ENCODE measurements at regions not wholly inside any gene's neighbourhood (a gene's known extent, or its start where the extent isn't known, plus 50 kb on each side); places are given as distances from the start of the nearest gene placed in this dataset.

- POLR2A ChIA-PET, result no interaction called here
- peaks cover 6% of the 10 kb centered on the region for H3K4me1 Mint-ChIP-seq (ENCODE audit: insufficient read depth, unreplicated experiment)
- TF ChIP-seq CTCF (IDR thresholded peaks at IDR 0.05; ENCODE audit: unreplicated experiment), result no peak
- no TSS peak for BruUV-seq (replicated peaks)
- CTCF ChIA-PET, result interaction anchor here (0.6 to 1.0 kb wide), 3 partner anchors 15 to 101 kb away, joined by 3 to 4 read pairs (median 3); no protein-coding TSS in a partner anchor
- DNase-seq (ENCODE audit: unreplicated experiment), result no peak
- H3K27me3 Mint-ChIP-seq (ENCODE audit: insufficient read depth, unreplicated experiment), result no peaks in the 10 kb centered on the region
- intact Hi-C loops (cut with micrococcal nuclease), result no loop called here
- peak overlapping the region; percentile 30 for H3K27ac Mint-ChIP-seq (ENCODE audit: low read depth, unreplicated experiment)
- no peak overlapping the region for H3K4me3 Mint-ChIP-seq (ENCODE audit: unreplicated experiment)
- H3K36me3 Mint-ChIP-seq (ENCODE audit: insufficient read depth, unreplicated experiment), result no peaks in the 10 kb centered on the region
- H3K9me3 Mint-ChIP-seq (ENCODE audit: unreplicated experiment), result peaks cover 29% of the 10 kb centered on the region
These were observed 399.5 kb downstream of the ETS1 start for GRCh38 chr11:128187835-128188234.

GRCh38 chr11:128187377-128187776, 400.0 kb downstream of the ETS1 start:
- Mint-ChIP-seq H3K4me1 (ENCODE audit: insufficient read depth, unreplicated experiment) (peaks cover 6% of the 10 kb centered on the region), H3K4me3 (ENCODE audit: unreplicated experiment) (no peak overlapping the region), H3K9me3 (ENCODE audit: unreplicated experiment) (peaks cover 29% of the 10 kb centered on the region), H3K36me3 (ENCODE audit: insufficient read depth, unreplicated experiment) (no peaks in the 10 kb centered on the region), H3K27ac (ENCODE audit: low read depth, unreplicated experiment) (no peak overlapping the region), H3K27me3 (ENCODE audit: insufficient read depth, unreplicated experiment) (no peaks in the 10 kb centered on the region)
- POLR2A ChIA-PET, result no interaction called here
- BruUV-seq (replicated peaks), result no TSS peak
- no peak for DNase-seq (ENCODE audit: unreplicated experiment)
- intact Hi-C loops (cut with micrococcal nuclease), result no loop called here
- no peak for TF ChIP-seq CTCF (IDR thresholded peaks at IDR 0.05; ENCODE audit: unreplicated experiment)
- CTCF ChIA-PET, result no interaction called here

GRCh38 chr11:128184981-128185380, 402.4 kb downstream of the ETS1 start:
- H3K27me3 Mint-ChIP-seq (ENCODE audit: insufficient read depth, unreplicated experiment), result no peaks in the 10 kb centered on the region
- H3K4me1 Mint-ChIP-seq (ENCODE audit: insufficient read depth, unreplicated experiment), result peaks cover 19% of the 10 kb centered on the region
- peaks cover 29% of the 10 kb centered on the region for H3K9me3 Mint-ChIP-seq (ENCODE audit: unreplicated experiment)
- H3K36me3 Mint-ChIP-seq (ENCODE audit: insufficient read depth, unreplicated experiment), result no peaks in the 10 kb centered on the region
- intact Hi-C loops (cut with micrococcal nuclease), result no loop called here
- no peak for DNase-seq (ENCODE audit: unreplicated experiment)
- CTCF ChIA-PET, result interaction anchor here (1.1 kb wide), 1 partner anchor 446 kb away, joined by 4 read pairs; no protein-coding TSS in a partner anchor
- TF ChIP-seq CTCF (IDR thresholded peaks at IDR 0.05; ENCODE audit: unreplicated experiment), result no peak
- no peak overlapping the region for H3K4me3 Mint-ChIP-seq (ENCODE audit: unreplicated experiment)
- no TSS peak for BruUV-seq (replicated peaks)
- H3K27ac Mint-ChIP-seq (ENCODE audit: low read depth, unreplicated experiment), result no peak overlapping the region
- POLR2A ChIA-PET, result no interaction called here

DNA sequence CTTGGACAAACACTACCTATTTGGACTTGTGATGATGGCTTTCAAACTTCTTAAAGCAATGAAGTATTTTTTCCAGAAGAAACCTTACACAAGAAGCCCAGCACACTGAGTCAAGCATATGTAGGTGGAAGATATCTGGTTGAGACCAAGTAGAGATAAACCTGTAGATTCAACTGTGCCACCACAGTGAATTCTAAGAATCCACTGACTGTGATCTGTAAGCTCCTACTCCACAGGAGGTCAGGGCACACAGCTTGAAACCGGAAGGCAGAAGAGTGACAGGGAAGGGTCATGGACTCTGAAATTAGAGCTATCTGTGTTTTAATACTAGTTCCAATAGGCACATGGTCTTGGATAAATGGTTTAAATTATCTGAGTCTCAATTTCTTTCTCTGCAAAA, 404.5 kb downstream of the ETS1 start:
- DNase-seq (ENCODE audit: unreplicated experiment), result no peak
- POLR2A ChIA-PET, result interaction anchor here (0.7 kb wide), 1 partner anchor 404 kb away, joined by 3 read pairs; the partner anchor contains the start of gene ETS1
- CTCF ChIA-PET, result interaction anchor here (0.6 to 2.3 kb wide), 5 partner anchors 9 to 1440 kb away, joined by 3 to 8 read pairs (median 3); no protein-coding TSS in a partner anchor
- Mint-ChIP-seq H3K27me3 (ENCODE audit: insufficient read depth, unreplicated experiment) (no peaks in the 10 kb centered on the region), H3K27ac (ENCODE audit: low read depth, unreplicated experiment) (no peak overlapping the region), H3K9me3 (ENCODE audit: unreplicated experiment) (peaks cover 31% of the 10 kb centered on the region), H3K4me1 (ENCODE audit: insufficient read depth, unreplicated experiment) (peaks cover 22% of the 10 kb centered on the region), H3K4me3 (ENCODE audit: unreplicated experiment) (no peak overlapping the region), H3K36me3 (ENCODE audit: insufficient read depth, unreplicated experiment) (no peaks in the 10 kb centered on the region)
- no TSS peak for BruUV-seq (replicated peaks)
- intact Hi-C loops (cut with micrococcal nuclease), result no loop called here
- no peak for TF ChIP-seq CTCF (IDR thresholded peaks at IDR 0.05; ENCODE audit: unreplicated experiment)

Measured in MCF 10A (cell line).